Esophagus squamous epithelium (tissue), 4 donors: ENCODE measurements at regions not wholly inside any gene's neighbourhood (a gene's known extent, or its start where the extent isn't known, plus 50 kb on each side); places are given as distances from the start of the nearest gene placed in this dataset.

ENCODE experiments used
- CTCF ChIP-seq, 6 experiments: fragments of 450-650 bp in 4 of 6; fragments of 200-600 bp in 2 of 6; sonication (generic) in 2 of 6; IDR thresholded peaks; one replicate each; pipeline ENCODE4 v1.5.1; 2016 to 2019; ENCODE audit warnings: antibody characterized with exemption in 6 of 6, mild to moderate bottlenecking in 4 of 6, moderate library complexity in 4 of 6
- POLR2A ChIP-seq, 4 donors: fragments of 450-650 bp; IDR thresholded peaks; one replicate each; pipeline ENCODE4 v1.6.1; 2017; ENCODE audit warnings: antibody characterized with exemption in 4 of 4, mild to moderate bottlenecking in 4 of 4, moderate library complexity in 3 of 4

- no peak for TF ChIP-seq CTCF (IDR thresholded peaks at IDR 0.05)
- TF ChIP-seq POLR2A (IDR thresholded peaks at IDR 0.05) = no peak
Measured at GRCh38 chr4:45576275-45576674, 547.6 kb downstream of the GABRG1 start.
